NCI-H2029 (cell line): ENCODE measurements at regions not wholly inside any gene's neighbourhood (a gene's known extent, or its start where the extent isn't known, plus 50 kb on each side); places are given as distances from the start of the nearest gene placed in this dataset.
"Not testable (repeated sequence)": the region's sequence is repeated elsewhere in the genome, so short reads cannot be mapped to it uniquely, and the experiment has no call there.

Experiments
- DNase-seq: peaks from one replicate; lab custom pipeline; 2025; lab: John Stamatoyannopoulos, UW

- no peak for DNase-seq
Observed at GRCh38 chr13:107669391-107669993, 545.8 kb downstream of the LIG4 start.

- no peak for DNase-seq
Observed at GRCh38 chr13:107665926-107666458, 549.3 kb downstream of the LIG4 start.

GRCh38 chr13:107650081-107650701 is 565.1 kb downstream of the LIG4 start:
- DNase-seq, result no peak

- no peak for DNase-seq
Observed at GRCh38 chr13:107649079-107649478, 566.3 kb downstream of the LIG4 start.

- peak; percentile 12 for DNase-seq
Observed at GRCh38 chr13:107644136-107644535, 571.2 kb downstream of the LIG4 start.

GRCh38 chr13:107643615-107644014 is 571.7 kb downstream of the LIG4 start:
- DNase-seq, result peak; percentile 12

- peak; percentile 64 for DNase-seq
Observed at GRCh38 chr13:107642831-107643230, 572.5 kb downstream of the LIG4 start.

GRCh38 chr13:107641574-107641973 is 573.8 kb downstream of the LIG4 start:
- DNase-seq, result peak; percentile 31

- DNase-seq, result no peak
Observed at GRCh38 chr13:107625648-107626047, 589.7 kb downstream of the LIG4 start.

- DNase-seq, result no peak
Observed at GRCh38 chr13:107617527-107617926, 597.8 kb downstream of the LIG4 start.

- no peak for DNase-seq
Observed at GRCh38 chr13:107612376-107612775, 603.0 kb downstream of the LIG4 start.

GRCh38 chr13:107608736-107609135 is 606.6 kb downstream of the LIG4 start:
- no peak for DNase-seq

- DNase-seq, result no peak
Observed at GRCh38 chr13:107600971-107601370, 614.4 kb downstream of the LIG4 start.

- not testable (repeated sequence) for DNase-seq
Observed at GRCh38 chr13:107596306-107596705, 619.0 kb downstream of the LIG4 start.

- DNase-seq, result peak; percentile 16
Observed at GRCh38 chr13:107590556-107590955, 624.8 kb downstream of the LIG4 start.

GRCh38 chr13:107587681-107588080 is 627.7 kb downstream of the LIG4 start:
- no peak for DNase-seq

GRCh38 chr13:107586216-107586615 is 629.1 kb downstream of the LIG4 start:
- DNase-seq, result no peak

- peak; percentile 4 for DNase-seq
Observed at GRCh38 chr13:107585469-107586180, 629.7 kb downstream of the LIG4 start.

- DNase-seq, result no peak
Observed at GRCh38 chr13:107582171-107582570, 633.2 kb downstream of the LIG4 start.

- no peak for DNase-seq
Observed at GRCh38 chr13:107580741-107581412, 634.5 kb downstream of the LIG4 start.

GRCh38 chr13:107576430-107576829 is 638.9 kb downstream of the LIG4 start:
- DNase-seq, result no peak

- DNase-seq, result no peak
Observed at GRCh38 chr13:107574517-107575210, 640.7 kb downstream of the LIG4 start.
